Lung (tissue), 11 donors: ENCODE measurements at regions not wholly inside any gene's neighbourhood (a gene's known extent, or its start where the extent isn't known, plus 50 kb on each side); places are given as distances from the start of the nearest gene placed in this dataset.

Experiments
- ATAC-seq: fragments of 200-7000 bp; cut with Tn5 transposase; one replicate; pipeline ENCODE4 v1.9.1; 2020; ENCODE audit warnings: moderate number of reproducible peaks; ENCODE audit not compliant: insufficient read depth, low FRiP score
- DNase-seq, 3 donors: peaks; one replicate each; pipeline ENCODE4 v3.0.0-alpha.2; 2013 to 2017
- H3K27ac ChIP-seq, 2 donors: one replicate each; pipeline ENCODE4 v1.5.1; 2013; ENCODE audit warnings: mild to moderate bottlenecking in 2 of 2, moderate library complexity in 2 of 2, control low read depth in 1 of 2, inconsistent platforms in 1 of 2, low read depth in 1 of 2, low read length in 1 of 2
- H3K27me3 ChIP-seq, 3 donors: one replicate each; pipeline ENCODE4 v1.5.1; 2013; ENCODE audit warnings: low read length in 2 of 3; ENCODE audit not compliant: control insufficient read depth in 3 of 3, insufficient read depth in 3 of 3
- H3K36me3 ChIP-seq, 4 donors: one replicate each; pipeline ENCODE4 v1.5.1; 2013; ENCODE audit warnings: low read length in 4 of 4, mild to moderate bottlenecking in 1 of 4, moderate library complexity in 1 of 4; ENCODE audit not compliant: control insufficient read depth in 4 of 4, insufficient read depth in 4 of 4
- H3K4me1 ChIP-seq, 5 donors: one replicate each; pipeline ENCODE4 v1.5.1; 2013; ENCODE audit warnings: low read length in 5 of 5, mild to moderate bottlenecking in 2 of 5, moderate library complexity in 1 of 5; ENCODE audit not compliant: control insufficient read depth in 5 of 5, insufficient read depth in 5 of 5
- H3K4me3 ChIP-seq: one replicate; pipeline ENCODE4 v1.5.1; 2013; ENCODE audit warnings: mild to moderate bottlenecking, control low read depth, moderate library complexity
- H3K9ac ChIP-seq, 2 donors: one replicate each; pipeline ENCODE4 v1.5.1; 2013; ENCODE audit warnings: low read length in 2 of 2, control low read depth in 1 of 2; ENCODE audit not compliant: insufficient read depth in 1 of 2
- H3K9me3 ChIP-seq, 4 donors: one replicate each; pipeline ENCODE4 v1.5.1; 2013; ENCODE audit warnings: low read length in 3 of 4, mild to moderate bottlenecking in 1 of 4, moderate library complexity in 1 of 4; ENCODE audit not compliant: control insufficient read depth in 4 of 4, insufficient read depth in 3 of 4
- WGBS, 2 donors: extraction: QIAGEN DNeasy Blood & Tissue Kit; methylation state at CpG; one replicate each; pipeline ENCODE4 v1.1.7; 2013; 5-methylcytosine and 5-hydroxymethylcytosine counted together
- TF ChIP-seq, protein P1 (sequence below): IDR thresholded peaks from 2 replicates; pipeline ENCODE4 v1.5.1; 2012; ENCODE audit warnings: mild to moderate bottlenecking; ENCODE audit errors: control extremely low read depth, extremely low read depth
- donor health status: control.
- donor health status: control.
- donor health status: Bipolar disorder and iron deficiency.
- donor health status: healthy.
- donor health status: DM: yes; HTN: yes; CAD: no.

GRCh38 chr12:66733321-66733720, 54.4 kb upstream of the GRIP1 start:
- Histone ChIP-seq H3K36me3 (no peaks in the 10 kb centered on the region), H3K4me1 (no peaks in the 10 kb centered on the region), H3K4me3 (no peak overlapping the region), H3K9ac (no peak overlapping the region), H3K27me3 (no peaks in the 10 kb centered on the region), H3K27ac (no peak overlapping the region), H3K9me3 (no peaks in the 10 kb centered on the region)
- TF ChIP-seq, protein P1, sequence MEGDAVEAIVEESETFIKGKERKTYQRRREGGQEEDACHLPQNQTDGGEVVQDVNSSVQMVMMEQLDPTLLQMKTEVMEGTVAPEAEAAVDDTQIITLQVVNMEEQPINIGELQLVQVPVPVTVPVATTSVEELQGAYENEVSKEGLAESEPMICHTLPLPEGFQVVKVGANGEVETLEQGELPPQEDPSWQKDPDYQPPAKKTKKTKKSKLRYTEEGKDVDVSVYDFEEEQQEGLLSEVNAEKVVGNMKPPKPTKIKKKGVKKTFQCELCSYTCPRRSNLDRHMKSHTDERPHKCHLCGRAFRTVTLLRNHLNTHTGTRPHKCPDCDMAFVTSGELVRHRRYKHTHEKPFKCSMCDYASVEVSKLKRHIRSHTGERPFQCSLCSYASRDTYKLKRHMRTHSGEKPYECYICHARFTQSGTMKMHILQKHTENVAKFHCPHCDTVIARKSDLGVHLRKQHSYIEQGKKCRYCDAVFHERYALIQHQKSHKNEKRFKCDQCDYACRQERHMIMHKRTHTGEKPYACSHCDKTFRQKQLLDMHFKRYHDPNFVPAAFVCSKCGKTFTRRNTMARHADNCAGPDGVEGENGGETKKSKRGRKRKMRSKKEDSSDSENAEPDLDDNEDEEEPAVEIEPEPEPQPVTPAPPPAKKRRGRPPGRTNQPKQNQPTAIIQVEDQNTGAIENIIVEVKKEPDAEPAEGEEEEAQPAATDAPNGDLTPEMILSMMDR, result no peak
- no peak for DNase-seq
- WGBS, 2 donors, result 80 to 91% methylated on average over 1 of the region's 1 CpG
- ATAC-seq, result no peak

GRCh38 chr12:66733839-66734238, 55.0 kb upstream of the GRIP1 start:
- 76 to 85% methylated on average over 4 of the region's 4 CpGs for WGBS, 2 donors
- Histone ChIP-seq H3K27ac (no peak overlapping the region), H3K9me3 (no peaks in the 10 kb centered on the region), H3K4me1 (no peaks in the 10 kb centered on the region), H3K27me3 (no peaks in the 10 kb centered on the region), H3K4me3 (no peak overlapping the region), H3K9ac (no peak overlapping the region), H3K36me3 (no peaks in the 10 kb centered on the region)
- TF ChIP-seq, protein P1, result no peak
- DNase-seq (no peak), ATAC-seq (no peak)

DNA sequence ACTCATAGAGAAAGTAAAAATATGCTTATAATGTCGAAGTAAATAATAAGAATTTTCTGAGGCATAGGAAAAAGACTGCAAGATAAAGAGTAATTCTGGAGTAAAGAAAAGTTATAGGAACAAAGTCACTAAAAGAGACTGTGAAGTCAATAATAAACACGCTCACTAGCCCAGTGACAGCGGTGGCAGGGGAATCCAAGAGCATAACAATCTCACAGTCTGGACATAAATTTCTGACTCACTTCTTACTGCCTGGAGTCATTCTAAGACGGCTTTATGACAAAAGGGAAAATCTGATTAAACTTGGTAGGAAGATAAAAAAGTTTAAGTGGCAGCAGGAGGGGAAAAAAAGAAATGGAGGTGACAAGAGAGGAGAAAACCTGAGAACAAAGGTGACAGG, 56.4 kb upstream of the GRIP1 start:
- H3K4me3 ChIP-seq, result no peak overlapping the region
- H3K27ac ChIP-seq, result no peak overlapping the region
- ATAC-seq (no peak), DNase-seq (no peak)
- no peaks in the 10 kb centered on the region for H3K4me1 ChIP-seq
- 84 to 92% methylated on average over 4 of the region's 4 CpGs for WGBS, 2 donors
- no peaks in the 10 kb centered on the region for H3K36me3 ChIP-seq
- no peaks in the 10 kb centered on the region for H3K27me3 ChIP-seq
- no peak overlapping the region for H3K9ac ChIP-seq
- TF ChIP-seq, protein P1, result no peak
- H3K9me3 ChIP-seq, result no peaks in the 10 kb centered on the region

GRCh38 chr12:66736931-66737330, 58.1 kb upstream of the GRIP1 start:
- Histone ChIP-seq H3K9me3 (no peaks in the 10 kb centered on the region), H3K4me1 (no peaks in the 10 kb centered on the region), H3K27ac (no peak overlapping the region), H3K27me3 (no peaks in the 10 kb centered on the region), H3K36me3 (no peaks in the 10 kb centered on the region), H3K4me3 (no peak overlapping the region), H3K9ac (no peak overlapping the region)
- no peak for ATAC-seq
- TF ChIP-seq, protein P1, result no peak
- no peak for DNase-seq
- 71 to 86% methylated on average over 4 of the region's 4 CpGs for whole genome bisulfite sequencing, 2 donors
